Endothelial cell of umbilical vein (primary cell): ENCODE measurements at regions not wholly inside any gene's neighbourhood (a gene's known extent, or its start where the extent isn't known, plus 50 kb on each side); places are given as distances from the start of the nearest gene placed in this dataset.

Source experiments
- BruUV-seq: library from RNA; stranded (reverse); fragments of 400-500 nt; replicated peaks from 2 replicates; lab custom pipeline; 2021; lab: Mats Ljungman, UMichigan
- CTCF ChIA-PET: fragments of 300-600, 350-600 bp; sonication (Branson Sonifier 250); formaldehyde crosslinking; loops from one replicate; lab custom pipeline; 2021; ENCODE audit warnings: antibody characterized with exemption, inconsistent platforms; lab: Charles Lee
- POLR2A ChIA-PET: fragments of 300-600, 350-600 bp; sonication (Branson Sonifier 250); formaldehyde crosslinking; loops from one replicate; lab custom pipeline; 2021; ENCODE audit warnings: antibody characterized with exemption, inconsistent platforms; lab: Charles Lee
- DNase-seq: peaks from one replicate; pipeline ENCODE4 v3.0.0-alpha.2; 2011; ENCODE audit warnings: low read depth, low spot score
- FAIRE-seq: peaks from 2 replicates; lab custom pipeline; 2011; peaks lifted over from hg19 to GRCh38; lab: Jason Lieb, UNC
- H2AFZ ChIP-seq: 2 replicates; pipeline ENCODE4 v1.6.0; 2012; ENCODE audit warnings: low read depth, low read length, control low read depth, inconsistent platforms
- H3K27ac ChIP-seq: 2 replicates; pipeline ENCODE4 v1.5.1; 2011; ENCODE audit warnings: low read depth, mild to moderate bottlenecking, control low read depth, low read length, moderate library complexity; ENCODE audit not compliant: insufficient read depth
- H3K27me3 ChIP-seq, 2 experiments: 2 replicates each; pipeline versions ENCODE4 v1.6.0 to v1.6.1; 2011; ENCODE audit warnings: low read length in 2 of 2, mixed read lengths in 1 of 2; ENCODE audit not compliant: control insufficient read depth in 2 of 2, insufficient read depth in 2 of 2
- H3K36me3 ChIP-seq, 2 experiments: 2 replicates in 1 of 2; 3 replicates in 1 of 2; pipeline ENCODE4 v1.5.1; 2011; ENCODE audit warnings: low read length in 2 of 2, mild to moderate bottlenecking in 1 of 2, moderate library complexity in 1 of 2; ENCODE audit not compliant: control insufficient read depth in 2 of 2, insufficient read depth in 2 of 2; ENCODE audit errors: extremely low read depth in 1 of 2
- H3K4me1 ChIP-seq: 3 replicates; pipeline ENCODE4 v1.5.1; 2011; ENCODE audit warnings: mild to moderate bottlenecking, low read length; ENCODE audit not compliant: control insufficient read depth, insufficient read depth; ENCODE audit errors: extremely low read depth
- H3K4me2 ChIP-seq: 2 replicates; pipeline ENCODE4 v1.6.1; 2011; ENCODE audit warnings: low read length, control low read depth, mixed read lengths; ENCODE audit not compliant: insufficient read depth
- H3K4me3 ChIP-seq, 3 experiments: fragments of 200-600 bp in 1 of 3; sonication (generic), shearing (Covaris generic) in 1 of 3; replicated peaks in 1 of 3; 2 replicates each; pipeline ENCODE4 v1.5.1; 2011 to 2016; ENCODE audit warnings: control low read depth in 3 of 3, low read length in 3 of 3, mild to moderate bottlenecking in 2 of 3, inconsistent platforms in 1 of 3, low read depth in 1 of 3, moderate library complexity in 1 of 3; ENCODE audit not compliant: insufficient read depth in 1 of 3
- H3K79me2 ChIP-seq: 2 replicates; pipeline ENCODE4 v1.6.0; 2012; ENCODE audit warnings: low read length, inconsistent platforms; ENCODE audit not compliant: control insufficient read depth, insufficient read depth
- H3K9ac ChIP-seq: replicated peaks from 2 replicates; pipeline ENCODE3; 2011; ENCODE audit warnings: low read length, control low read depth; ENCODE audit not compliant: insufficient read depth; ENCODE audit errors: extremely low read depth
- H3K9me1 ChIP-seq: replicated peaks from 3 replicates; pipeline ENCODE4 v1.6.0; 2011; ENCODE audit warnings: mild to moderate bottlenecking, low read length; ENCODE audit not compliant: control insufficient read depth, insufficient read depth; ENCODE audit errors: extremely low read depth
- H3K9me3 ChIP-seq: replicated peaks from 2 replicates; pipeline ENCODE4 v1.5.1; 2012; ENCODE audit warnings: low read length, inconsistent platforms; ENCODE audit not compliant: control insufficient read depth, insufficient read depth
- H4K20me1 ChIP-seq: replicated peaks from 2 replicates; pipeline ENCODE3; 2011; ENCODE audit warnings: mild to moderate bottlenecking, low read length; ENCODE audit not compliant: control insufficient read depth, insufficient read depth; ENCODE audit errors: extremely low read depth
- EZH2 ChIP-seq: IDR thresholded peaks from 2 replicates; pipeline ENCODE4 v1.6.1; 2012; ENCODE audit warnings: borderline replicate concordance, low read depth, mild to moderate bottlenecking, moderate library complexity, low read length, inconsistent platforms; ENCODE audit not compliant: severe bottlenecking
- FOS ChIP-seq: IDR thresholded peaks from 2 replicates; pipeline ENCODE4 v1.6.1; 2011; ENCODE audit warnings: mild to moderate bottlenecking, low read length, moderate library complexity, borderline replicate concordance; ENCODE audit not compliant: insufficient read depth
- GATA2 ChIP-seq: IDR thresholded peaks from 2 replicates; pipeline ENCODE4 v1.7.0; 2011; ENCODE audit warnings: low read depth, mild to moderate bottlenecking, moderate library complexity, mixed read lengths, low read length; ENCODE audit not compliant: insufficient read length, insufficient read depth
- JUN ChIP-seq: IDR thresholded peaks from 2 replicates; pipeline ENCODE4 v1.6.1; 2011; ENCODE audit warnings: borderline replicate concordance, low read depth; ENCODE audit not compliant: insufficient read length, insufficient read depth
- MYC ChIP-seq: IDR thresholded peaks from one replicate; pipeline ENCODE4 v1.6.1; 2011; ENCODE audit warnings: mild to moderate bottlenecking, low read depth, low read length
- POLR2A ChIP-seq: IDR thresholded peaks from 2 replicates; pipeline ENCODE4 v1.6.1; 2012; ENCODE audit warnings: low read depth, mild to moderate bottlenecking, control low read depth, low read length
- POLR2AphosphoS5 ChIP-seq: IDR thresholded peaks from 2 replicates; pipeline ENCODE4 v1.6.1; 2012; ENCODE audit warnings: low read depth, mild to moderate bottlenecking, control low read depth, low read length, moderate library complexity; ENCODE audit not compliant: insufficient read depth
- dilution Hi-C: fragments of 300-500 bp; cut with MboI; formaldehyde crosslinking; loops from one replicate; pipeline ENCODE4 v1.15.0; 2019; ENCODE audit warnings: low sequenced_read_pairs; ENCODE audit not compliant: extremely low pct_ligation_motif_present
- intact Hi-C: fragments of 100-400 bp; cut with micrococcal nuclease; formaldehyde crosslinking; loops from one replicate; pipeline ENCODE4 v1.10.0; 2022
- TF ChIP-seq, protein P1 (sequence below), 2 donors: IDR thresholded peaks; 1 replicate in 1 of 2; 2 replicates in 1 of 2; pipeline ENCODE4 v1.5.1; 2011; ENCODE audit warnings: low read length in 2 of 2, mild to moderate bottlenecking in 2 of 2, moderate library complexity in 2 of 2, control low read depth in 1 of 2, inconsistent platforms in 1 of 2, low read depth in 1 of 2; ENCODE audit not compliant: insufficient read depth in 1 of 2; ENCODE audit errors: extremely low read depth in 1 of 2
- TF ChIP-seq, protein P2 (sequence below): IDR thresholded peaks from 2 replicates; pipeline ENCODE4 v1.6.1; 2011; ENCODE audit not compliant: insufficient read depth, insufficient read length

DNA sequence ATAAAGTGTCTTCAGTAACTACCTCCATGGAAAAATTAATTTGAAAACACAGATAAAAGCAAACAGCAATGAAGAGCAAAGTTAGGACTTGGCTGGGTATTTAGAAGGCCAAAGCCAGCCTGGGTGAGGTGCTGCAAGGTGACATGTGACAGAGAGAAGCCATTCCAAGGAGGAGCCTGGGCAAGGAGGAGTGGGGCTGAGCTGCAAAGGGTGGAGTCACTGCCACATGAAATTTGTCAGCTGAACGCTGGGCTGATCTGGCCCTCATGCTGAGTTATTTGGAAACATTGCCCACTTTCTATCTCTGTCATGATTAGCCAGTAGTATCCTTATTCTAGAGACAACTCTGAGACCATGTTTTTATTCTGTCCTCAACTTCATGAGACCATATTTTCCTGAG is 76.3 kb downstream of the PERP start:
- no peak for DNase-seq
- ChIA-PET POLR2A (no interaction called here), CTCF (interaction anchor here (1.4 kb wide), 1 partner anchor 30 kb away, joined by 3 read pairs; no protein-coding TSS in a partner anchor)
- no peaks in the 10 kb centered on the region for H3K36me3 ChIP-seq
- H3K79me2 ChIP-seq, result no peaks in the 10 kb centered on the region
- no peak overlapping the region for H3K4me2 ChIP-seq
- dilution Hi-C loops, result no loop called here
- H3K27me3 ChIP-seq, result peaks cover 2 to 4% of the 10 kb centered on the region in 2 experiments
- no peak overlapping the region for H2AFZ ChIP-seq
- no peaks in the 10 kb centered on the region for H4K20me1 ChIP-seq
- H3K4me1 ChIP-seq, result no peaks in the 10 kb centered on the region
- H3K9me3 ChIP-seq, result no peaks in the 10 kb centered on the region
- H3K4me3 ChIP-seq, result no peak overlapping the region
- H3K9me1 ChIP-seq, result no peaks in the 10 kb centered on the region
- no peak overlapping the region for H3K27ac ChIP-seq
- BruUV-seq, result no TSS peak
- TF ChIP-seq MYC, result no peak
- no peak for TF ChIP-seq POLR2AphosphoS5
- TF ChIP-seq POLR2A, result no peak
- TF ChIP-seq, protein P1, sequence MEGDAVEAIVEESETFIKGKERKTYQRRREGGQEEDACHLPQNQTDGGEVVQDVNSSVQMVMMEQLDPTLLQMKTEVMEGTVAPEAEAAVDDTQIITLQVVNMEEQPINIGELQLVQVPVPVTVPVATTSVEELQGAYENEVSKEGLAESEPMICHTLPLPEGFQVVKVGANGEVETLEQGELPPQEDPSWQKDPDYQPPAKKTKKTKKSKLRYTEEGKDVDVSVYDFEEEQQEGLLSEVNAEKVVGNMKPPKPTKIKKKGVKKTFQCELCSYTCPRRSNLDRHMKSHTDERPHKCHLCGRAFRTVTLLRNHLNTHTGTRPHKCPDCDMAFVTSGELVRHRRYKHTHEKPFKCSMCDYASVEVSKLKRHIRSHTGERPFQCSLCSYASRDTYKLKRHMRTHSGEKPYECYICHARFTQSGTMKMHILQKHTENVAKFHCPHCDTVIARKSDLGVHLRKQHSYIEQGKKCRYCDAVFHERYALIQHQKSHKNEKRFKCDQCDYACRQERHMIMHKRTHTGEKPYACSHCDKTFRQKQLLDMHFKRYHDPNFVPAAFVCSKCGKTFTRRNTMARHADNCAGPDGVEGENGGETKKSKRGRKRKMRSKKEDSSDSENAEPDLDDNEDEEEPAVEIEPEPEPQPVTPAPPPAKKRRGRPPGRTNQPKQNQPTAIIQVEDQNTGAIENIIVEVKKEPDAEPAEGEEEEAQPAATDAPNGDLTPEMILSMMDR (IDR thresholded peaks at IDR 0.05; ENCODE audit: extremely low read depth in 1 of 2, insufficient read depth in 1 of 2, low read depth in 1 of 2, low read length in 2 of 2), result no peak
- TF ChIP-seq EZH2, result no peak
- TF ChIP-seq JUN, result no peak
- TF ChIP-seq, protein P2, sequence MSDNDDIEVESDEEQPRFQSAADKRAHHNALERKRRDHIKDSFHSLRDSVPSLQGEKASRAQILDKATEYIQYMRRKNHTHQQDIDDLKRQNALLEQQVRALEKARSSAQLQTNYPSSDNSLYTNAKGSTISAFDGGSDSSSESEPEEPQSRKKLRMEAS, result no peak
- TF ChIP-seq GATA2, result no peak
- no peak for TF ChIP-seq FOS
- H3K9ac ChIP-seq, result no peak overlapping the region
- intact Hi-C loops, result no loop called here
- no peak for FAIRE-seq
